ENCODE measurements at regions not wholly inside any gene's neighbourhood (a gene's known extent, or its start where the extent isn't known, plus 50 kb on each side); places are given as distances from the start of the nearest gene placed in this dataset.
A peak's percentile ranks its signal among the peaks of the same experiment; 100 is the strongest.

- H3K4me3 ChIP-seq (ENCODE audit: low read depth, low read length): no peak overlapping the region
- peaks cover 3% of the 10 kb centered on the region; the same call in 1 of the 2 replicates for H3K36me3 ChIP-seq
- peak; percentile 54 for DNase-seq
- H3K27me3 ChIP-seq: no peaks in the 10 kb centered on the region
- H3K4me1 ChIP-seq: peaks cover 13% of the 10 kb centered on the region
- no peaks in the 10 kb centered on the region; the same call in none of the 2 replicates for H3K9me3 ChIP-seq
- no peak for TF ChIP-seq CTCF (IDR thresholded peaks at IDR 0.05; ENCODE audit: low read depth, low read length)
These were observed 181.0 kb downstream of the AASDH start for GRCh38 chr4:56206258-56206657.

GRCh38 chr4:56200275-56200674 lies 187.0 kb downstream of the AASDH start:
- Histone ChIP-seq H3K4me3 (ENCODE audit: low read depth, low read length) (no peak overlapping the region), H3K27me3 (no peaks in the 10 kb centered on the region), H3K4me1 (no peaks in the 10 kb centered on the region; the same call in 1 of the 2 replicates), H3K9me3 (no peaks in the 10 kb centered on the region), H3K36me3 (peaks cover 3% of the 10 kb centered on the region; the same call in 1 of the 2 replicates)
- no peak for DNase-seq
- no peak for TF ChIP-seq CTCF (IDR thresholded peaks at IDR 0.05; ENCODE audit: low read depth, low read length)

- no peak overlapping the region for H3K4me3 ChIP-seq (ENCODE audit: low read depth, low read length)
- no peak for DNase-seq
- no peak for TF ChIP-seq CTCF (IDR thresholded peaks at IDR 0.05; ENCODE audit: low read depth, low read length)
- H3K9me3 ChIP-seq: no peaks in the 10 kb centered on the region
- no peaks in the 10 kb centered on the region; the same call in 1 of the 2 replicates for H3K4me1 ChIP-seq
- peaks cover under 1% of the 10 kb centered on the region; the same call in 1 of the 2 replicates for H3K36me3 ChIP-seq
- H3K27me3 ChIP-seq: no peaks in the 10 kb centered on the region
These were observed 189.0 kb downstream of the AASDH start for GRCh38 chr4:56198265-56198664.

GRCh38 chr4:56197387-56197786 lies 189.9 kb downstream of the AASDH start:
- H3K36me3 ChIP-seq: no peaks in the 10 kb centered on the region
- TF ChIP-seq CTCF (IDR thresholded peaks at IDR 0.05; ENCODE audit: low read depth, low read length): no peak
- H3K9me3 ChIP-seq: no peaks in the 10 kb centered on the region
- no peaks in the 10 kb centered on the region; the same call in 1 of the 2 replicates for H3K4me1 ChIP-seq
- H3K4me3 ChIP-seq (ENCODE audit: low read depth, low read length): no peak overlapping the region
- H3K27me3 ChIP-seq: no peaks in the 10 kb centered on the region
- DNase-seq: no peak

- H3K9me3 ChIP-seq: no peaks in the 10 kb centered on the region; the same call in 1 of the 2 replicates
- TF ChIP-seq CTCF (IDR thresholded peaks at IDR 0.05; ENCODE audit: low read depth, low read length): no peak
- H3K27me3 ChIP-seq: no peaks in the 10 kb centered on the region
- no peak overlapping the region for H3K4me3 ChIP-seq (ENCODE audit: low read depth, low read length)
- DNase-seq: no peak
- no peaks in the 10 kb centered on the region; the same call in 1 of the 2 replicates for H3K4me1 ChIP-seq
- peaks cover 4% of the 10 kb centered on the region; the same call in 1 of the 2 replicates for H3K36me3 ChIP-seq
These were observed 192.3 kb downstream of the AASDH start for GRCh38 chr4:56195025-56195424.

GRCh38 chr4:56191534-56191933 lies 195.8 kb downstream of the AASDH start:
- Histone ChIP-seq H3K27me3 (no peaks in the 10 kb centered on the region), H3K4me3 (ENCODE audit: low read depth, low read length) (no peak overlapping the region), H3K4me1 (no peaks in the 10 kb centered on the region; the same call in 1 of the 2 replicates), H3K9me3 (no peaks in the 10 kb centered on the region; the same call in 1 of the 2 replicates), H3K36me3 (peaks cover 4% of the 10 kb centered on the region; the same call in 1 of the 2 replicates)
- no peak for DNase-seq
- no peak for TF ChIP-seq CTCF (IDR thresholded peaks at IDR 0.05; ENCODE audit: low read depth, low read length)

Data from BE2C (cell line).